Sigmoid colon (tissue), 6 donors: ENCODE measurements at regions not wholly inside any gene's neighbourhood (a gene's known extent, or its start where the extent isn't known, plus 50 kb on each side); places are given as distances from the start of the nearest gene placed in this dataset.

Source experiments
- DNase-seq: peaks from one replicate; pipeline ENCODE4 v3.0.0-alpha.2; 2019
- H3K27ac ChIP-seq, 4 donors: fragments of 200-600 bp; sonication (generic); one replicate each; pipeline ENCODE4 v1.5.1; 2016 to 2019; ENCODE audit warnings: mild to moderate bottlenecking in 1 of 4
- H3K27me3 ChIP-seq, 3 donors: fragments of 200-600 bp; sonication (generic); one replicate each; pipeline ENCODE4 v1.5.1; 2019; ENCODE audit warnings: mild to moderate bottlenecking in 1 of 3
- H3K36me3 ChIP-seq, 4 donors: fragments of 200-600 bp; sonication (generic); one replicate each; pipeline ENCODE4 v1.5.1; 2016 to 2019
- H3K4me1 ChIP-seq, 4 donors: fragments of 200-600 bp; sonication (generic); one replicate each; pipeline ENCODE4 v1.5.1; 2017 to 2019
- H3K4me3 ChIP-seq, 4 donors: fragments of 200-600 bp; sonication (generic); one replicate each; pipeline ENCODE4 v1.5.1; 2017 to 2019; ENCODE audit warnings: mild to moderate bottlenecking in 2 of 4, moderate library complexity in 1 of 4
- H3K9me3 ChIP-seq, 4 donors: fragments of 200-600 bp in 3 of 4; sonication (generic) in 3 of 4; one replicate each; pipeline versions ENCODE4 v1.5.1 to v1.6.1; 2013 to 2019
- EP300 ChIP-seq, 4 donors: sonication (generic); formaldehyde crosslinking; IDR thresholded peaks; one replicate each; pipeline ENCODE4 v1.6.1; 2017; ENCODE audit warnings: antibody characterized with exemption in 4 of 4
- POLR2A ChIP-seq, 2 donors: fragments of 450-650 bp; IDR thresholded peaks; one replicate each; pipeline ENCODE4 v1.6.1; 2016; ENCODE audit warnings: antibody characterized with exemption in 2 of 2, mild to moderate bottlenecking in 2 of 2, moderate library complexity in 2 of 2
- POLR2AphosphoS5 ChIP-seq, 4 donors: sonication (generic); formaldehyde crosslinking; IDR thresholded peaks; one replicate each; pipeline ENCODE4 v1.6.1; 2017; ENCODE audit warnings: antibody characterized with exemption in 4 of 4
- WGBS, 2 donors: extraction: QIAGEN DNeasy Blood & Tissue Kit; methylation state at CpG; one replicate each; pipeline ENCODE4 v1.1.7; 2013; 5-methylcytosine and 5-hydroxymethylcytosine counted together
- intact Hi-C: fragments of 100-400 bp; cut with DNase I; formaldehyde crosslinking; loops from one replicate; pipeline ENCODE4 v1.15.1; 2023
- TF ChIP-seq, protein P1 (sequence below), 4 experiments: fragments of 450-650 bp in 3 of 4; fragments of 200-600 bp in 1 of 4; IDR thresholded peaks; one replicate each; pipeline ENCODE4 v1.5.1; 2016 to 2019; ENCODE audit warnings: antibody characterized with exemption in 4 of 4, mild to moderate bottlenecking in 3 of 4, moderate library complexity in 2 of 4
- donor health status: healthy with polysubstance abuse.
- donor health status: healthy.

DNA sequence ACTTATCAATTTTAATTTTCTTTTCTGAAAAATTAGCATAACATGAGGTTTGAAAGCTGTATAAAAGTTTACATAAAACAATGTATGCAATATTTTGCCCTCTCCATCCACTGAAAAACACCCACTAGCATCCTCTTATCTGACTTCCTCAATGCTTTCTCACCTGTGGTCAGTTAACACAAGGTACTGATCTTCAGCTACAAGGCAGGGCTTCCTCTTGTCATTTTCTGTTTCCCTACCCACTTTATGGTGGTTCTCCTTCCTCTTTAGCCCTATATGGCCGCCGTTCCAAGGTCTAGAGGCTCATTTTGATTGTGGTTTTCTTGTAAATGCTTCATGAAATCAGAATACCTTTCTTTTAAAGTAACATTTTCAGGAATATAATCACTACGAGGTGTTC lies 618.6 kb upstream of the CPEB2 start:
- no peaks in the 10 kb centered on the region for H3K27me3 ChIP-seq
- 42 to 64% methylated on average over 3 of the region's 3 CpGs for WGBS, 2 donors
- no peak overlapping the region for H3K4me3 ChIP-seq
- intact Hi-C loops: no loop called here
- no peak for DNase-seq
- H3K9me3 ChIP-seq: no peaks in the 10 kb centered on the region
- H3K36me3 ChIP-seq: no peaks in the 10 kb centered on the region
- no peak for TF ChIP-seq POLR2AphosphoS5 (IDR thresholded peaks at IDR 0.05)
- TF ChIP-seq, protein P1, sequence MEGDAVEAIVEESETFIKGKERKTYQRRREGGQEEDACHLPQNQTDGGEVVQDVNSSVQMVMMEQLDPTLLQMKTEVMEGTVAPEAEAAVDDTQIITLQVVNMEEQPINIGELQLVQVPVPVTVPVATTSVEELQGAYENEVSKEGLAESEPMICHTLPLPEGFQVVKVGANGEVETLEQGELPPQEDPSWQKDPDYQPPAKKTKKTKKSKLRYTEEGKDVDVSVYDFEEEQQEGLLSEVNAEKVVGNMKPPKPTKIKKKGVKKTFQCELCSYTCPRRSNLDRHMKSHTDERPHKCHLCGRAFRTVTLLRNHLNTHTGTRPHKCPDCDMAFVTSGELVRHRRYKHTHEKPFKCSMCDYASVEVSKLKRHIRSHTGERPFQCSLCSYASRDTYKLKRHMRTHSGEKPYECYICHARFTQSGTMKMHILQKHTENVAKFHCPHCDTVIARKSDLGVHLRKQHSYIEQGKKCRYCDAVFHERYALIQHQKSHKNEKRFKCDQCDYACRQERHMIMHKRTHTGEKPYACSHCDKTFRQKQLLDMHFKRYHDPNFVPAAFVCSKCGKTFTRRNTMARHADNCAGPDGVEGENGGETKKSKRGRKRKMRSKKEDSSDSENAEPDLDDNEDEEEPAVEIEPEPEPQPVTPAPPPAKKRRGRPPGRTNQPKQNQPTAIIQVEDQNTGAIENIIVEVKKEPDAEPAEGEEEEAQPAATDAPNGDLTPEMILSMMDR (IDR thresholded peaks at IDR 0.05): no peak
- TF ChIP-seq EP300 (IDR thresholded peaks at IDR 0.05): no peak
- TF ChIP-seq POLR2A (IDR thresholded peaks at IDR 0.05): no peak
- H3K27ac ChIP-seq: no peak overlapping the region
- no peaks in the 10 kb centered on the region for H3K4me1 ChIP-seq

DNA sequence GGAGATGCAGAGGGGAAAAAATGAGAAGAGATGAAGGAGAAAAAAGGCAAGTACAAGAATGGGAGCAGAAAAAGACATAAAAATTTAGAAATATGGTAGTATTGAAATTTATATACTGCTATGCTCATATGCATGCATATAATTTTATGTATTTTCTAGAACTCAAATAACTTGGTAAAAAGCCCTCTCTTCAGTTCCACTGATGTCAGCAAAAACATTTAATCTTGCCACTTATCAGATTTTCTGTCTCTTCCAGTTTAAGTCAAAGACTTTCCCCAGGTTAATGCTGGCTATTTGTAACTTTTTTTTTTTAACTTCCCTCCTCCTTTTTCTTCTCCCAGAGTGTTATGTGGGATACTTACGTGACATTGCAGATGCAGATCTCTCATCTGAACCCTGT lies 617.5 kb upstream of the CPEB2 start:
- Histone ChIP-seq H3K36me3 (no peaks in the 10 kb centered on the region), H3K27ac (no peak overlapping the region), H3K27me3 (no peaks in the 10 kb centered on the region), H3K4me3 (no peak overlapping the region), H3K4me1 (no peaks in the 10 kb centered on the region), H3K9me3 (no peaks in the 10 kb centered on the region)
- TF ChIP-seq EP300 (IDR thresholded peaks at IDR 0.05) (no peak), POLR2AphosphoS5 (IDR thresholded peaks at IDR 0.05) (no peak), POLR2A (IDR thresholded peaks at IDR 0.05) (no peak)
- TF ChIP-seq, protein P1 (IDR thresholded peaks at IDR 0.05): no peak
- intact Hi-C loops: no loop called here
- WGBS, 2 donors: 90 to 98% methylated on average over 1 of the region's 1 CpG
- no peak for DNase-seq

DNA sequence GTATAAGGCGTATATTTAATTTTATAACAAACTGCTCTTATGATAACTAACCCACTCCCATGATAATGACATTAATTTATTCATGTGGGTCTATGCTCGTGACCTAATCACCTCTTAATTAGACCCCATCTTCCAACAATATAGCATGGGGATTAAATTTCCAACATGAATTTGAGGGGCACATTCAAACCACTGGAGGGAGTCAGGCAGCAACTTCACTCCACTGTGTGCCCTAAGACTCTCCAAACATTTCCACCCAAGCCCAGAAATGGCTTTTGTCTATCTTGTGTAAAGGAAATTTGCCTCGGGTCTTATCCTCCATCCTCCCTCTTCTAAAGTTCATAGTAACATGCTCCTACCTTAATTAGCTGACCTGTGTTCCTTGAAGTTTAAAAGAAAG lies 616.1 kb upstream of the CPEB2 start:
- TF ChIP-seq POLR2A (IDR thresholded peaks at IDR 0.05) (no peak), POLR2AphosphoS5 (IDR thresholded peaks at IDR 0.05) (no peak)
- TF ChIP-seq, protein P1 (IDR thresholded peaks at IDR 0.05): no peak
- DNase-seq: no peak
- H3K4me3 ChIP-seq: no peak overlapping the region
- no peak overlapping the region for H3K27ac ChIP-seq
- H3K36me3 ChIP-seq: no peaks in the 10 kb centered on the region
- intact Hi-C loops: no loop called here
- 84 to 86% methylated on average over 3 of the region's 3 CpGs for WGBS, 2 donors
- no peaks in the 10 kb centered on the region for H3K9me3 ChIP-seq
- no peaks in the 10 kb centered on the region for H3K4me1 ChIP-seq
- H3K27me3 ChIP-seq: no peaks in the 10 kb centered on the region

DNA sequence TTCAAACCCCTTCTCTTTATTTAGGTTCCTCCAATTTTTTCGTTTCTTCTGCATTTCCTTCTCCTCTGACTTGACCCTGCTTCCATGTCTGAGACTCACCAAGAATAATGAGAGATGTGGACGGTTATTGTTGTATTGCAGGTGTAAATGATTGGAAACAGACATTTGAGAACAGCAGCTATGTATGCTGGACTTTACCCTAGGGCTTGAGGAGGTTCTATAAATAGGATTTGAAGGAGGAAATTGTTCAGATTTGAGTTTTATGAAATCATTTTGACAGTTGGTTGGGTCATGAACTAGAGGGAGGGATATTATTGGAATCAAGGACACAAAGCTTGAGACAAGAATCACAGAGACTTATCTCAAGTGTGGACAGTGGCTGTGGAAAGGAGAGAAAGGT lies 614.6 kb upstream of the CPEB2 start:
- 5 to 43% methylated on average over 2 of the region's 2 CpGs for WGBS, 2 donors
- Histone ChIP-seq H3K27me3 (no peaks in the 10 kb centered on the region), H3K9me3 (no peaks in the 10 kb centered on the region), H3K27ac (no peak overlapping the region), H3K36me3 (no peaks in the 10 kb centered on the region), H3K4me1 (no peaks in the 10 kb centered on the region), H3K4me3 (no peak overlapping the region)
- intact Hi-C loops: no loop called here
- no peak for DNase-seq
- TF ChIP-seq, protein P1 (IDR thresholded peaks at IDR 0.05): no peak
- TF ChIP-seq POLR2AphosphoS5 (IDR thresholded peaks at IDR 0.05) (no peak), EP300 (IDR thresholded peaks at IDR 0.05) (no peak), POLR2A (IDR thresholded peaks at IDR 0.05) (no peak)

DNA sequence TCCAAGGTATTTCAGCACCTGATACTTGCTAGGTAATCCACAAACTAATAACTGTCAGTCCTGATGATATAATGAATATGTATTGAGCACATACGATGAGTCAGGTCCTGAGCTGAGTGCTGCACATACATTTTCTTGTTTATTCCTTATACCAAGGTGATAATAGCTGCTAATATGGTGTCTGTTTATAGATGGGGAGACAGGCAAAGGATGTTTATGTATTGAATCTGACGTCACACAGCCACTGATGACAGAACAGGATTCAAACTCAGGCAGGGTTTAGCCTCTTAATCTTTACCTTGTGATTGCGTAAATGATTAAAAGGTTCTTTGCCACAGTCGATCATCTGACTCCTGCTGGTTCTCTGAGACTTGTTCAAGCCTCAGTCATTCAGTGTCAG lies 609.9 kb upstream of the CPEB2 start:
- Histone ChIP-seq H3K27me3 (no peaks in the 10 kb centered on the region), H3K9me3 (no peaks in the 10 kb centered on the region), H3K4me3 (no peak overlapping the region), H3K36me3 (no peaks in the 10 kb centered on the region), H3K27ac (no peak overlapping the region), H3K4me1 (no peaks in the 10 kb centered on the region)
- no peak for DNase-seq
- intact Hi-C loops: no loop called here
- TF ChIP-seq, protein P1 (IDR thresholded peaks at IDR 0.05): no peak
- TF ChIP-seq EP300 (IDR thresholded peaks at IDR 0.05) (no peak), POLR2A (IDR thresholded peaks at IDR 0.05) (no peak), POLR2AphosphoS5 (IDR thresholded peaks at IDR 0.05) (no peak)
- 71 to 77% methylated on average over 4 of the region's 4 CpGs for WGBS, 2 donors
